A204.1 (cell line): ENCODE measurements at regions not wholly inside any gene's neighbourhood (a gene's known extent, or its start where the extent isn't known, plus 50 kb on each side); places are given as distances from the start of the nearest gene placed in this dataset.
A peak's percentile ranks its signal among the peaks of the same experiment; 100 is the strongest.
"Not testable (repeated sequence)": the region's sequence is repeated elsewhere in the genome, so short reads cannot be mapped to it uniquely, and the experiment has no call there.

Experiments
- FAIRE-seq: peaks from 2 replicates; lab custom pipeline; 2012; peaks lifted over from hg19 to GRCh38; lab: Jason Lieb, UNC

DNA sequence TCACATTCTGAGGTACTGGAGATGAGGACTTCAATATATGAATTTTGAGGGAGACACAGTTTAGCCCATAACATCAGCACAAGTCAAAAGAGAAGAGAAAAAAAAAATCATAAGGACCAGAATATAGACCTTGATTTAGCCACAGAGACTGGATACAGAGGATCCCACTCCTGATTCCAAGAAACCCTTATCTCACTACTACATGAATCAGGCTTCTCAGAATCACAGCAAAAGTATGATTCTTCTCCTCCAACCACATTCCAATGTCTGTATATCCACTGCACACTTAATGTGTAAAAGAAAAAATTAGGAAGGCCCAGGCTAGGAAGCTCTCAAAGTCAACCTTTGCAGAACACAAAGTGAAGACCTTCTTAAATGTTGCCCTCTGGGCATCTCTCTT lies 610.9 kb downstream of the DTWD2 start:
- FAIRE-seq: no peak

DNA sequence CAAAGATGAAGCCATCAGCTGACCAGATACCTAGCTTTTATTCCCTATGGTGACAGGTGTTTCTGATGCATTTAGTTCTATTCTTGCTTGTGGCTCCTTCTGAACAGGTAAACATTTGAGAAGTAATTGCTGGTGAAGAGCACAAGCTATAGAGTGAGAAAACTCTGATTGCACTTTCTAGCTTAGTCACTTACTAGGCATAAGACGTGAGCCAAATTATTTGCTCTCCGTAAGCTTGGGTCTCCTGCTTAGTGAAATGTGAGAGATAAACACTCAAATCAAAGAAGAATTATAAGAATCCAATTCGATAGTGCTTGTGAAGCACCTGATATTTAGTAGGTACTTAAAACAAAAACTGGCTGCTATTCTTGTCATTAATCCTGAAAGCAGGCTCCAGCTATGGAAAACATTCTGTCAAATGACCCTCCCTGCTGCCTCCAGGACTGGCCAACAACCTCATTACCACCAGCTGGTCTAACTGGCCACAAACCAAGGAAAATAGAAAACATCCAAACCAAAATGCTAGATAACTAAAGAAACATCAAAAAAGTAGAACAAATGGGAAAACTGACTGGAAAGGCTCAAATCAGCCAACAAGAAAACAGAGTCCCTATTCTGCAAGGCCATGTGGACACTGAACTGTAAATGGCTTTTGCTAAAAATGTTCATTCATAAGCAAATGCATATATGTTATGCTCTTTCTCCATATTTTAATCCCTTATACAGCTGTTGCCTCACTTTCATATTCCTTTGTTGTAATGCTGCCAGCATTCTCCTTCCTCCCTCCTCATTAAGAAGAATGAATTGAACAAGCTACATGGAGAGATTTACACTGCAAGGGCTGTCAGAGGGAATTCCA lies 616.1 kb downstream of the DTWD2 start:
- no peak for FAIRE-seq

DNA sequence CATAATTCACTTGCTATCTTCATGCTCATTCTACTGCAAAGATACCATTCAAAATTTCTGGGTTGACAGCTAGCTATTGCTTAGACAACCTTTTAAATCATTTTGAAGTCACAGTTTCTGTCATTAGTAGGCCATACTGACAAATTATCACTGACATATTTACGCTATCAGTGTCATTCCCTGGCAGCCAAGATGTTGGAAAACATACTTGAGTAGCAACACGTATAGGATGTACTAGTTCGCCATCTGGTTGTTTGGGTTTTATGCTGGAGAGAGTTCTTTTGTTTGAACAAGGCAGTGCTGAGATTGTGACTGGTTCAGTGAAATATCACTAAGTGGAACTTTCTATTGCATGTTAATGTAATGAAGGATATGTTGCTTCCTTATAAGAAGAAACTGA lies 621.9 kb downstream of the DTWD2 start:
- FAIRE-seq: no peak

DNA sequence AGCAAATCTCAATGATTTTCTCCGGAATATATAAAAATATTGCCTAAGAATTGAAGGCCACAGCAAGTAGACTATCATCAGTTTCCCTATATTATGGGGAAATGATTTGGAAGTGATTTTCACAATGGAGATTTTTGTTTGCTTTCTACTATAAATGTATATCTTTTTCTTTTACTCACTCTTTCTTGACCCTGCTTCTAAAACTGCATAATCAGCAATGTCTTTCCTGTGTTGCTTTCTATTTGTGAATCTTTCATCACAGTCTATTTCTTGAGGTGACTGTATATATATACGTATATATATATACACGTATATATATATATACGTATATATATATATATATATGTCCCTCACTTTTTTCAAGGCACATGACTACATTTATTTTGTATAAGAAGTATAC lies 622.6 kb downstream of the DTWD2 start:
- FAIRE-seq: no peak

DNA sequence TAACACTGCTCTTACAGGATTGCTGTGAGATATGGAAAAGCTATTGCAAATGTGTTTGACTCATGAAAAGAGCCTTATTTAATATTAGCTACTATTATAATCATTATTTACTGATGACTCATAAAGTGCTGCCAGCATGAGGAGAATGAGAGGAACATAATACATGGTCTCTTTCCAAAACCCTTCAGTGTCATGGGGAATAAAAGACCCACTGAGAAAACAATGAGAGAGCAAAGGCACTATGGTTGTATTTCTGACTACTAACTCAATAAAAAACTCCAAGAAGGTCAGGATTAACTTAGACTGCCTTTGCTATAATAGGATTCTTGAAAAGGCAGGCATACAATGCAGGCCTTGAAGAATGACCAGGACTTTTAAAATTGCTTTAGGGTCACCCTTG lies 633.5 kb downstream of the DTWD2 start:
- no peak for FAIRE-seq

DNA sequence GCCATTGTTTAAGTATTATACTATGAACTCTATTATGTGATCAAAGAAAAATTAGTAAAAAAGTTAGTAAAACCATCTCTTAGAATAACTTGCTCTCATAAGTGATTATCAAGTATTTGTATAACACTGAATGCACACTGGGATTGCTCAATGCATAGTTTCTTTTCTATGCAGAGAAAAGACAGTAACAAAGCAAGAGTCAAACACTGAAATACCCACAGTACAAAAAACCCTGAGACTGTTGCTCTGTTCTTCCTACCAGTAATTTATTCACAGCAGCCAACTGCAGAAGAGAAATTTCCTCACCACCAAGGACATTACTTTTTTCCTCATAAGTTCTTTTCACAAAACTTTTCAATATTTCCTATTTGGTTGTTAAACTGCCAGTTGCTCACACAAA lies 634.4 kb downstream of the DTWD2 start:
- no peak for FAIRE-seq

DNA sequence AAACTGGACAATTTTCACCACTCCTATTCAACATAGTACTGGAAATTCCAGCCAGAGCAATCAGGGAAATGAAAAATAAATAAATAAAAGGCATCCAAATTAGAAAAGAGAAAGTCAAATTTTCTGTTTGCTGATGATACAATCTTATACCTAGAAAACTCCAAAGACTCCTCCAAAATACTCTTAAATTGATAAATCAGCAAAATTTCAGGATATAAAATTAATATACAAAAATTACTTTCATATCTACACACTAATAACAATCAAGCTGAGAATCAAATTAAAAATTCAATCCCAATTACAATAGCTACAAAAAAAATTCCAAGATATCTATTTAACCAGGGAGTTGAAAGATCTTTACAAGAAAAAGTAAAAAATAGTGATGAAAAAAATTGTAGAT lies 651.9 kb downstream of the DTWD2 start:
- FAIRE-seq: peak; percentile 43

DNA sequence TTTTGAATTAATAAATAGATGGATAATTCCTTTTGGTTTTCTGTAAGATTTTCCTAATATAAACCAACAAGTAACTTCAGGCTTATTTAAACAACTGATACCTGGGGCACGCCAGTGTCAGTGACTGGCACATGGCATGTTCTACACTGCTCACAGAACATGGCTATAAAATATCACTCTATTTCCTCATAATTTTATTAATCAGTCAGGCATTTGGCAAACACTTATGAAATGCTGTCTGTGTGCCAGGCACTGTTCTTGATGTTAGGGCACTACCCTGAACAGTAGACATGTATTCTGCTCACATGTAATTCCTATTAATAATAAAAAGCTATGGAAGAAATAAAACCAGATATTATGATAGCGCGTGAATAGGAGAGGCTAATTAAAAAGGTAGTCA lies 661.0 kb downstream of the DTWD2 start:
- FAIRE-seq: no peak

DNA sequence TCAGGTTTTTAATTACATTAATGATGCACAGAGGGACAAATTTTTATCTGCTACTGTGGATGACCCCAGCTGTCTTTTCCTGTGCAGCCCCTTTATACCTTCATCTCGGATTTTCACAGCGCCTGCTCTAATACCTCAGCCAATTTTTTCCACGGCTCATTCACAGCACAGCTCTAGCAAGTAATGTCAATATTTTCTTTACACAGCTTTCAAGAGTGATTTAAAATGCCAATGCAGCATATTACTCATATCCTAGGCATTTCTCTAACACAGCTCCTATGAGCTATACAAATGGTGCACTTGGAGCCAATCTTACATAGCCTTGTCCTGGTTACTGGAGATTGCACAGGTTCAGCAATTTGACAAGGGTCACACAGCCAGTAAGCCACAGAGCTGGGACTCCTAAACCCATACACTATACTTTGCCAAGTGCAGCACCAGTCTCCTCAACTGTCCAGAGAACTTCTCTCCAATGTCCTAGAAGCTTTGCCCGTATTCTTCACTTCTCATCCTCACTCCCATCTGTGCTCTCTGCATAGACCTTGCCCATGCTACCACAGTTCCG lies 661.8 kb downstream of the DTWD2 start:
- FAIRE-seq: no peak

DNA sequence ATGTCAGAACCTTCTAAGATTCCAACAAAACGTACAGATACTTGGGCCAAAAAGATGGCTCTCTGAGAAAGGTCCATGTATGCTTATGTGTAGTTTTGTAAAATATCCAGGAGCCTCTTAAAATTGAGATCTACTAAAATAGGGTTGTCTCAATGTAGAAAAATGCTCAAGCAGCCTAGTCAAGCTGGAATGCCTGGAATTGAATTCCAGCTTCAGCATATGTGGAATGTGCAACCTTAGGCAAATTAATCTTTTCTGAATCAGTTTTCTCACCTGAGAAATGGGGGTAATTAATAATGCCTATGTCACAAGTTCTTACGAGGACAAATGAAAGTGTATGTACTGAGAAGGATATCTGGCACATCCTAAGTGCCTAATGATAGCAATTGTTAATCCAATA lies 662.4 kb downstream of the DTWD2 start:
- no peak for FAIRE-seq

DNA sequence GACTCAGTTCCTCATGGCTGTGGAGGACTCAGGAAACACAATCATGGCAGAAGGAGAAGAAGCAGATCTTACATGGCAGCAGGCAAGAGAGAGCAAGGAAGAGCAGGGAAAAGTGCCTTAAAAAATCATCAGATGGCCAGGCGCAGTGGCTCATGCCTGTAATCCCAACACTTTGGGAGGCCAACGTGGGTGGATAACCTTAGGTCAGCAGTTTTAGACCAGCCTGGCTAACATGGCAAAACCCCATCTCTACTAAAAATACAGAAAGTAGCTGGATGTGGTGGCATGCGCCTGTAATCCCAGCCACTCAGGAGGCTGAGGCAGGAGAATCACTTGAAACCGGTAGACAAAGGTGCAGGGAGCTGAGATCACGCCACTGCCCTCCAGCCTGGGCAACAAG lies 664.6 kb downstream of the DTWD2 start:
- FAIRE-seq: not testable (repeated sequence)

DNA sequence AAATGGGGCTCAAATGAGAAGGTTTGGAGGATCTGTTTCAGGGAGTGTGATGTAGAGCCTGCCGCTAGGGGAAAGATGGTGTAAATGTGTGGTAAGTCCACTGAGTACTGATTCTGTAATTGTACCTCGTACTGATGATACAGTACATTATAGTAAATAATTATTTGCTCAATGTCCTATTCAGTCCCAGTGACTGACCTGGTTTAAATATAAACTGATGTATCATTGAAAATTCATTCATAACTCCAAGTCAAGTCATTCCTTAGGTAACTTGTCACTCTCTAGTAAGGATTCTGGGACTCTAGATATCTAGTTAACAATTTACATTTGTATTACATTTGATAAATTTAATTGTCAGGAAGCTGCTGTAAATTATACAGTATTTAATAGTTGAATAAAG lies 667.3 kb downstream of the DTWD2 start:
- no peak for FAIRE-seq

DNA sequence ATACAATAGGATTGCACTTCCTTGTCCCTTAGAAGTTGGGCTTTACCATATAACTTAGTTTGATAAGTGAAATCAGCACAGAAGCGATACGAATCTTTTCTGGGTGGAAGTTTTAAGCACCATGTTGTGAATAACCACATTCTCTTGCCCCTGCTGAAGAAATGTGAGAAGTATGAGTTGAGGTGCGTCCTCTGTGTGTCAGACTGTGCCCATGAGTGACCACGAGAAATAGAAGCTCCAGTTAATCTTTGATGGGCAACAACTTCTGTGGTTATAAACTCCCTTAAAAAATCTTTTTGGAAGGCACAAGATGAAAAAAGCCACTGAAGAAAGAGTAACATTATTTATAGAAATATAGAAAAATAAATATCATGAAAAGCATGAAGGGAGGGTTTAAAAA lies 668.2 kb downstream of the DTWD2 start:
- FAIRE-seq: no peak

DNA sequence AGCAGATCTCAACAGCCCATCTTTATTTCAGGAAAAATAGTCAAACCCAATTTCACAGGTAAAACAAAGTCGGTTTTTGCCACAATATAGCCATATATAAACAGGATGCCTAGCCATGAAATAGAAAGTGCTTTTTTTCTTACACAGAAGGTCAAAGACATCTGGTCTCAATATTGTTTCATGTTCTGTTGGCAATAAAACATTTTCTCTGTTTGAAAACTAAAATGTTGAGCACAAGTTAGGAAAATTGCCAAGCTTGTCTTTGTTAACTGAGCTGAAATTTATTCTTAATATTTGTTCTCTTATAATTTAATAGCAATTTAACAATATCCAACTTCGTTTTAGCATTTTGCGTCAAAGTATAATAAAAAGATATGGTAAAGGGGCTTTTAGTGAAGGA lies 673.4 kb downstream of the DTWD2 start:
- FAIRE-seq: no peak

DNA sequence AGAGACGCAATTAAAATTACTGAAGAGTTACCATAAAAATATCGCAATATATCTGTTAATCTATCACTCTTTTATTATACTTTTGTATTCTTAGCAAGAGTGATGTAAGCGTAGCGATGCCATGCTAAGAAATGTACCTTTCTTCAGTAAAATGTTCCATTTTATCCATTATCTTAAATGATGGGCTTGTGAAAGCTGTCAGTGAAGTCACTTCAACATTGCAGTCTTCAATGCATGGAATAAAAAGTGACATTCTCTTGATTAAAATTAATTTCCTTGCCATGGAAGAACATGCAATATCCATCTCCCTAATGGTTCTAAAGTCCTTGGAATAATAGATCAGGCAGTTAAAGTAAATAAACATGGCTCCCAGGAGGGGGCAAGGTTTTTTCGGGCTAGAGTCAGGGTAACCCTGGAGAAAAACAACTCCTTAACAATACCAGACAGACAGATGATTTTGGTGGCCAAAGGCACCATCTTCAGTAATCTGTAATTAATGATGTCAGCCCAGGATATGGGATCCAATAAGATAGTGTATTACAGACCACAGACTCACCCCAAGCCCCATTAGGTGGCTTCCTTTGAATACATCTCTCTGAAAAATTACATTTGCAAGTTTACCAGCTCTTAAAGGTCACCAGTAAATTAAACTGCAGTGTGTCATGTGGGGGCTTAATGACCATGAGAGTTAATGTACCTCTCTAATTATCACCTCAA lies 677.1 kb downstream of the DTWD2 start:
- FAIRE-seq: no peak

DNA sequence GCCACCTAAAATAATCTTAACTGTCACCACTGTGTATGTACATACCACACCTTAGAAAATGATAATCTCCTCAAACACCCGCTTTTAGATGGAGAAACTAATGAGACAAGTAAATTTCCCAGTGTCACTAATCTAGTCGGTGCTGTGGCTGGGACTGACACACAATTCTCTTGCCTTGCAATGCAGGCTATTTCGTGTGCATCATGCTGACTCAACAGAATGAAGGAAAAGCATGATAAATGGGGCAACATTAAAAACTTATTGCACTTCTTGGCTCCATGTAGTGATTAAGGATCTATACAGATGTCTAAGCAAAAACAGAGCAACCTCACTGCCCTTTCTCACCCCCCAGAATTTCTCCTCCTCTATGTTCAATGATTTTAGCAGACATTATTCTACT lies 677.9 kb downstream of the DTWD2 start:
- FAIRE-seq: no peak

DNA sequence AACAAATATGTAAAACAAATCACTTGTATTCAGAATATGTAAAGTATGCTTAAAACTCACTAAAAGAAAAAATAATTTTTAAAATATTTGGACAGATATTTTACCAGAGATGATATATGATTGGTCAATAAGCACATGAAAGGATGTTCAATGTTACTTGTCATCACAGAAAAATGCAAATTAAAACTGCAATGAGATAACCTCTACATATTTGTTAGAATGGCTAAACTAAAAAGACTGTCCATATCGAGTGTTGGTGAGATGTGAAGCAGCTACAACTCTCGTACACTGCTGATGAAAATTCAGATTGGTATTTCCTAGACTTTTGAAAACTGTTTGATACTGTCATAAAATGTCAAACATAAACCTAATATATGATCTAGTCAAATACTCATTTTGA lies 685.1 kb downstream of the DTWD2 start:
- FAIRE-seq: no peak

DNA sequence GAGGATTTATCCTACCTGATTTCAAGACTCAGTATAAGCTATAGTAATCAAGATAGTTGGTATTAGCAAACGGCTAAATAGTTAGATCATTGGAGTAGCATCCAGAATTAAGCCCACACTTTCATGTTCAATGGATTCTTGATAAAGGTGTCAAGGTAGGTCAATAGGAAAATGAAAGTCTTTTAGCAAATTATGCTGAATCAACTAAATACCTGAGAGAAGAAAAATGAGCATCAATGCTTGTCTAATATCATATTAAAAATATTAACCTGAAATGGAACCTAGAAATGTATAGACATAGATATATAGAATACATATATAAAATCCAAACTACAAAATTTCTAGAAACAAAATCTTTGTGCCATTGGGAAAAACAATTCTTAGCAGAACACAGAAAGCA lies 685.6 kb downstream of the DTWD2 start:
- FAIRE-seq: no peak

DNA sequence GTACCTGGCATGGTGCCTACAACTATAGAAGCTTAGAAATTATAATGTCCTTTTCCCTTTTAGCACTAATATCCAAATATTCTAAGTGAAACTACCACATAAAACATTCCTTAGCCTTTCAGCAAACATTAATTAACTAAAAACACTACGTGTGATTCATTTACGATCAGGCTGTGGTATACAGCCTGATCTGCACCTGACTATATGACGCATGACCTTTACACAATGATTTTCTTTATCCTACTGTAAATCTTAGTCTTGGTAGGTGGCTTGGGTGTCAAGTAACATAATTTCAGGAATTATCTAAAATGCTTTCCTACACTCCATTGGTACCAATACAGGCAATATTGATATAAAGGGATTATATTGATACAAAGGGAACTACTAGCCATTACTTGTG lies 686.7 kb downstream of the DTWD2 start:
- no peak for FAIRE-seq

DNA sequence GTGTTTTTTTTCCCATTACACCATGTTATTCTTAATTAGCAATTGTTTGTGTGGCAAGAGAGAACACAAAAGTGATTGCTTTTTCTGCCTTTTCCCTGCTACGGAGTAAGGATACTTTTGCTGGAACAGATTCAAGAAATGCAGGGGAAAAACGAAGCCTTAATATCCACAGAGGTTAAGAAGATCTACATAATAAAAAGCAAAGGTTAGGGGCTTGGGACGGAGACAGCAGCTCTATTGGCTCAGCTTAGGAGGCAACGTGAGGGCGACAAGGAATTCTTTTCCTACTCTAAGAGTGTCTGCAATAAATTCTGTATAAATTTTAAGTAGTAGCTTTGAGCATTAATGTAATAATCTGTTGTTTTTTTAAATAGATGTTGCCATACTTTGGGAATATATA lies 693.3 kb downstream of the DTWD2 start:
- no peak for FAIRE-seq

DNA sequence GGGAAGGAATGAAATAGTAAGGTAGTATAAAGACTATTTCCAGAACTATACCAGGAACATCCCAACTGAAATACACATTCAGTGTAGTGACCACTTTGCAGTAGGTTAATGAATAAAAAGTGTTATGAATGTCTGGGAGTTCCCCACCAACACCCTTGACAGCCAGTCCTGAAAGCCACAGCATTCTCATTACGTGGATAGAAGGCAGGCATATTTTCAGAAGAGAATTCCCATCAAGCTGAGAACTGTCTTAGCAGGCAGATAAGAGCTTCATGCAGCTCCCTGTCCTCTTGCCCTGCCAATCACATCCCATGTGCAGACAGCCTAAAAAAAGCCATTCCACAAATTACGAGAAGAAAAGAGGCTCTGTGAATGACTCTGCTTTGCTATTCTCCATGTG lies 695.0 kb downstream of the DTWD2 start:
- no peak for FAIRE-seq

DNA sequence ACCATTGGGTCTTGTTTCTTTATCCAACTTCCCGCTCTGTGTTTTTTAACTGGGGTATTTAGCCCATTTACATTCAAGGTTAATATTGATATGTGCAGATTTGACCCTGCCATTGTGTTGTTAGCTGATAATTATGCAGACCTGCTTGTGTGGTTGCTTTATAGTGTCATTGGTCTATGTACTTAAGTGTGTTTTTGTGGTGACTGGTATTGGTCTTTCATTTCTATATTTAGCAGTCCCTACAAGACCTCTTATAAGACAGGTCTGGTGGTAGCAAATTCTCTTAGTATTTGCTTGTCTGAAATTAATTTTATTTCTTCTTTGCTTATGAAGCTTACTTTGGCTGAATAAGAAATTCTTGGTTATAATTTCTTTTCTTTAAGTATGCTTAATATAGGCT lies 698.1 kb downstream of the DTWD2 start:
- no peak for FAIRE-seq

DNA sequence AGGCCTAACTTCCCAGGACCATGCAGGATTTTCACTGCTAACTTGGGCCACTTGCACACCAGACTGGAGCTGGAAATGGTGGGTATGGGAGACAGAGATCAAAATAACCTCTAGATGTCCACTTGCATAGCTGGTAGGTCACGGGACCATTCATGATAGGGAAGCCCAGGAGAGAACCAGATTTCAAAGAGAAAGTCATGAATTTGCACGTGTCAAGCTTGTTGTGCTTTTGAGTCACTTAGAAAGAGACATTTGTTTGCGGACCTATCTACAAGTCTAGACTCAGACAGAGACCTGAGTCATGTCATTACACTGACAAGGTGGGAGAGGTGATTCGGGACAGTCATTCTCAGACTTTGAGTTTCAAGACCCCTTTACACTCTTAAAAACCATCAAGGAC lies 704.1 kb downstream of the DTWD2 start:
- FAIRE-seq: not testable (repeated sequence)
